PC-3 (cell line): ENCODE measurements at regions not wholly inside any gene's neighbourhood (a gene's known extent, or its start where the extent isn't known, plus 50 kb on each side); places are given as distances from the start of the nearest gene placed in this dataset.

Experiments used
- CTCF ChIP-seq: fragments of 300-600 bp; sonication (generic); conservative IDR thresholded peaks from 2 replicates; pipeline ENCODE4 v1.5.1; 2017; ENCODE audit warnings: antibody characterized with exemption, low read depth, mild to moderate bottlenecking, low read length
- EZH2 ChIP-seq: fragments of 300-600 bp; sonication (generic); IDR thresholded peaks from one replicate; pipeline ENCODE4 v1.6.1; 2017; ENCODE audit warnings: antibody characterized with exemption, mild to moderate bottlenecking, low read length; ENCODE audit not compliant: unreplicated experiment

- TF ChIP-seq CTCF (no peak), EZH2 (no peak)
These were observed 288.3 kb downstream of the CYP26B1 start for GRCh38 chr2:71859211-71859847.
